GM12878 (cell line): ENCODE measurements at regions not wholly inside any gene's neighbourhood (a gene's known extent, or its start where the extent isn't known, plus 50 kb on each side); places are given as distances from the start of the nearest gene placed in this dataset.

Source experiments
- BRCA1 ChIP-seq: IDR thresholded peaks from 2 replicates; pipeline ENCODE4 v1.6.1; 2011; ENCODE audit warnings: low read depth, low read length, improper control_type of control experiment
- CEBPZ ChIP-seq: fragments of 150-350 bp; IDR thresholded peaks from 2 replicates; pipeline ENCODE4 v1.6.1; 2016; ENCODE audit warnings: low read depth, low read length
- CHD4 ChIP-seq: fragments of 200-600 bp; sonication (generic); IDR thresholded peaks from 2 replicates; pipeline ENCODE4 v1.6.1; 2016; ENCODE audit warnings: mild to moderate bottlenecking
- EP300 ChIP-seq, 2 experiments: fragments of 150-350 bp in 1 of 2; IDR thresholded peaks; 2 replicates each; pipeline ENCODE4 v1.6.1; 2011 to 2012; ENCODE audit warnings: low read depth in 2 of 2, low read length in 2 of 2, borderline replicate concordance in 1 of 2, improper control_type of control experiment in 1 of 2, inconsistent platforms in 1 of 2; ENCODE audit not compliant: control insufficient read depth in 1 of 2
- HDAC6 ChIP-seq: fragments of 200-600 bp; sonication (generic); IDR thresholded peaks from one replicate; pipeline ENCODE4 v1.8.0; 2017; ENCODE audit warnings: antibody characterized with exemption; ENCODE audit not compliant: unreplicated experiment
- HDGF ChIP-seq: fragments of 450-650 bp; IDR thresholded peaks from 2 replicates; pipeline ENCODE4 v1.6.1; 2016; ENCODE audit warnings: antibody characterized with exemption
- IRF4 ChIP-seq: IDR thresholded peaks from 2 replicates; pipeline ENCODE4 v1.6.1; 2011; ENCODE audit warnings: low read depth, low read length
- IRF5 ChIP-seq: fragments of 450-650 bp; IDR thresholded peaks from 2 replicates; pipeline ENCODE4 v1.6.1; 2017; ENCODE audit warnings: borderline replicate concordance
- KDM1A ChIP-seq: fragments of 200-600 bp; sonication (generic); IDR thresholded peaks from 2 replicates; pipeline ENCODE4 v1.6.1; 2016; ENCODE audit warnings: borderline replicate concordance
- MEF2A ChIP-seq: IDR thresholded peaks from 2 replicates; pipeline ENCODE4 v1.6.1; 2011; ENCODE audit warnings: low read depth, mild to moderate bottlenecking, low read length, moderate library complexity; ENCODE audit not compliant: insufficient read depth
- NFIC ChIP-seq: IDR thresholded peaks from 2 replicates; pipeline ENCODE4 v1.6.1; 2012; ENCODE audit warnings: low read depth, mild to moderate bottlenecking, inconsistent platforms, low read length, moderate library complexity
- NR2C2 ChIP-seq: IDR thresholded peaks from 2 replicates; pipeline ENCODE4 v1.6.1; 2011; ENCODE audit warnings: borderline replicate concordance, low read depth; ENCODE audit not compliant: control insufficient read depth, insufficient read length
- PAX8 ChIP-seq: fragments of 450-650 bp; IDR thresholded peaks from 2 replicates; pipeline ENCODE4 v1.6.1; 2017; ENCODE audit warnings: mild to moderate bottlenecking, moderate library complexity
- RAD21 ChIP-seq: IDR thresholded peaks from 2 replicates; pipeline ENCODE4 v1.6.1; 2011; ENCODE audit warnings: mild to moderate bottlenecking, low read depth, low read length, moderate library complexity; ENCODE audit not compliant: insufficient read depth
- RAD51 ChIP-seq: fragments of 450-650 bp; IDR thresholded peaks from 2 replicates; pipeline ENCODE4 v1.6.1; 2016; ENCODE audit warnings: moderate library complexity, mild to moderate bottlenecking, inconsistent platforms
- RBBP5 ChIP-seq: fragments of 200-600 bp; sonication (generic); conservative IDR thresholded peaks from 2 replicates; pipeline ENCODE4 v1.6.1; 2016
- SPI1 ChIP-seq: IDR thresholded peaks from 2 replicates; pipeline ENCODE4 v1.6.1; 2011; ENCODE audit warnings: low read depth, mild to moderate bottlenecking, low read length, moderate library complexity, borderline replicate concordance; ENCODE audit not compliant: insufficient read depth
- SREBF1 ChIP-seq: IDR thresholded peaks from 2 replicates; pipeline ENCODE4 v1.6.1; 2012; ENCODE audit warnings: mild to moderate bottlenecking, low read length
- TCF7 ChIP-seq: IDR thresholded peaks from 2 replicates; pipeline ENCODE4 v1.6.1; 2014; ENCODE audit warnings: antibody characterized with exemption, borderline replicate concordance
- YBX1 ChIP-seq: fragments of 450-650 bp; IDR thresholded peaks from 2 replicates; pipeline ENCODE4 v1.6.1; 2016; ENCODE audit warnings: antibody characterized with exemption
- ZSCAN29 ChIP-seq: fragments of 450-650 bp; IDR thresholded peaks from 2 replicates; pipeline ENCODE4 v1.6.1; 2017; ENCODE audit warnings: mild to moderate bottlenecking, moderate library complexity
- TF ChIP-seq, protein P1 (sequence below): IDR thresholded peaks from 2 replicates; pipeline ENCODE4 v1.6.1; 2012; ENCODE audit warnings: low read depth, low read length, improper control_type of control experiment
- TF ChIP-seq, protein P2 (sequence below): fragments of 450-650 bp; formaldehyde crosslinking; IDR thresholded peaks from 2 replicates; pipeline ENCODE4 v1.4.0; 2020; ENCODE audit warnings: mild to moderate bottlenecking, moderate library complexity

DNA sequence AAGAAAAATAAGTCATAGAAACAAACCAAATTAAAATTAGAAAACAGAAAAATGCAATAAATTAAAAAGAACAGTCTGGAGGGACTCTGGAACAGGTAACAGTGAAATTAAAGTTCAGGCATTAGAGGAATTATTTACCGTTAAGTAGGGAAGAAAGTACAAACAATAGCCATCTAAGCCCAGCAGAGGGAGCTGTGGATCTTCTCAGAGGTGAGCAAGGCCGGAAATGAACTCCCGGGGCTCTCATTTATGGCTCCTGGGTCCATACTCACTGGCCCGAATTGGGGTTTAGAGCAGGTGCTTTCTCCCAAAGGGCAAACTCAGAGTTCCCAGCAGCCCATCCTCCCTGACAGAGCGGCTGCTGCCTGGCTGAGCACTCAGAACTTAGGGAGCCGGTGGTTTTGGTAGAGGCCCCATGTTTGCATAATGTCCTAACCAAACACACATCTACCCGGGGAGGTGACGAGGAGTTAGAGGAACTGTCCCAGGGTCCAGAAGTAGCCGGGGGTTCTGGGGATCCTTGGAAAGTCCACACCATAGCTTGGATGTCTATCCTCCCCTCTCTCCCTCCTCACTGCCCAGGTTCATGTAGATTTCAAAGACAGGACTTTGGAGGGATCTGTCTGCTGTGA lies 87.8 kb upstream of the VPREB1 start (continued):
- TF ChIP-seq IRF5 (no peak), RBBP5 (no peak), RAD51 (no peak), HDGF (no peak), TCF7 (no peak), PAX8 (no peak), SPI1 (no peak), EP300 (IDR thresholded peaks at IDR 0.05; ENCODE audit: borderline replicate concordance in 1 of 2, control insufficient read depth in 1 of 2, low read depth in 2 of 2, low read length in 2 of 2) (0 out of 4 replicates have a peak, but pooled peaks of 1 of the 2 experiments have one; percentile 23), MEF2A (no peak), RAD21 (peak; percentile 80), IRF4 (no peak), KDM1A (no peak), CEBPZ (no peak), BRCA1 (no peak), YBX1 (no peak), CHD4 (no peak), ZSCAN29 (no peak), NR2C2 (no peak), SREBF1 (no peak), NFIC (no peak), HDAC6 (no peak)
- TF ChIP-seq, protein P1, sequence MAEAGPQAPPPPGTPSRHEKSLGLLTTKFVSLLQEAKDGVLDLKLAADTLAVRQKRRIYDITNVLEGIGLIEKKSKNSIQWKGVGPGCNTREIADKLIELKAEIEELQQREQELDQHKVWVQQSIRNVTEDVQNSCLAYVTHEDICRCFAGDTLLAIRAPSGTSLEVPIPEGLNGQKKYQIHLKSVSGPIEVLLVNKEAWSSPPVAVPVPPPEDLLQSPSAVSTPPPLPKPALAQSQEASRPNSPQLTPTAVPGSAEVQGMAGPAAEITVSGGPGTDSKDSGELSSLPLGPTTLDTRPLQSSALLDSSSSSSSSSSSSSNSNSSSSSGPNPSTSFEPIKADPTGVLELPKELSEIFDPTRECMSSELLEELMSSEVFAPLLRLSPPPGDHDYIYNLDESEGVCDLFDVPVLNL: no peak
- TF ChIP-seq, protein P2, sequence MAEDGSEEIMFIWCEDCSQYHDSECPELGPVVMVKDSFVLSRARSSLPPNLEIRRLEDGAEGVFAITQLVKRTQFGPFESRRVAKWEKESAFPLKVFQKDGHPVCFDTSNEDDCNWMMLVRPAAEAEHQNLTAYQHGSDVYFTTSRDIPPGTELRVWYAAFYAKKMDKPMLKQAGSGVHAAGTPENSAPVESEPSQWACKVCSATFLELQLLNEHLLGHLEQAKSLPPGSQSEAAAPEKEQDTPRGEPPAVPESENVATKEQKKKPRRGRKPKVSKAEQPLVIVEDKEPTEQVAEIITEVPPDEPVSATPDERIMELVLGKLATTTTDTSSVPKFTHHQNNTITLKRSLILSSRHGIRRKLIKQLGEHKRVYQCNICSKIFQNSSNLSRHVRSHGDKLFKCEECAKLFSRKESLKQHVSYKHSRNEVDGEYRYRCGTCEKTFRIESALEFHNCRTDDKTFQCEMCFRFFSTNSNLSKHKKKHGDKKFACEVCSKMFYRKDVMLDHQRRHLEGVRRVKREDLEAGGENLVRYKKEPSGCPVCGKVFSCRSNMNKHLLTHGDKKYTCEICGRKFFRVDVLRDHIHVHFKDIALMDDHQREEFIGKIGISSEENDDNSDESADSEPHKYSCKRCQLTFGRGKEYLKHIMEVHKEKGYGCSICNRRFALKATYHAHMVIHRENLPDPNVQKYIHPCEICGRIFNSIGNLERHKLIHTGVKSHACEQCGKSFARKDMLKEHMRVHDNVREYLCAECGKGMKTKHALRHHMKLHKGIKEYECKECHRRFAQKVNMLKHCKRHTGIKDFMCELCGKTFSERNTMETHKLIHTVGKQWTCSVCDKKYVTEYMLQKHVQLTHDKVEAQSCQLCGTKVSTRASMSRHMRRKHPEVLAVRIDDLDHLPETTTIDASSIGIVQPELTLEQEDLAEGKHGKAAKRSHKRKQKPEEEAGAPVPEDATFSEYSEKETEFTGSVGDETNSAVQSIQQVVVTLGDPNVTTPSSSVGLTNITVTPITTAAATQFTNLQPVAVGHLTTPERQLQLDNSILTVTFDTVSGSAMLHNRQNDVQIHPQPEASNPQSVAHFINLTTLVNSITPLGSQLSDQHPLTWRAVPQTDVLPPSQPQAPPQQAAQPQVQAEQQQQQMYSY (CRISPR knock-in tag): no peak
